ENCODE measurements at regions not wholly inside any gene's neighbourhood (a gene's known extent, or its start where the extent isn't known, plus 50 kb on each side); places are given as distances from the start of the nearest gene placed in this dataset.
"Not testable (repeated sequence)": the region's sequence is repeated elsewhere in the genome, so short reads cannot be mapped to it uniquely, and the experiment has no call there.

- ATAC-seq: no peak
- Histone ChIP-seq H3K9me3 (ENCODE audit: low read length) (no peaks in the 10 kb centered on the region), H3K4me1 (ENCODE audit: insufficient read depth, low read length) (peaks cover 19% of the 10 kb centered on the region), H3K4me3 (replicated peaks in 1 of 3; ENCODE audit: insufficient read depth in 1 of 3, low read depth in 2 of 3, low read length in 3 of 3) (no peak overlapping the region), H3K27me3 (ENCODE audit: control insufficient read depth in 1 of 2, insufficient read depth in 2 of 2, low read length in 2 of 2) (no peaks in the 10 kb centered on the region), H3K27ac (ENCODE audit: extremely low read length, insufficient read depth, low read length) (no peak overlapping the region), H3K4me2 (ENCODE audit: low read depth, low read length) (no peak overlapping the region), H2AFZ (ENCODE audit: low read length) (no peak overlapping the region), H4K20me1 (ENCODE audit: insufficient read depth, low read length) (no peaks in the 10 kb centered on the region), H3K9ac (ENCODE audit: insufficient read depth, low read depth, low read length) (no peak overlapping the region), H3K36me3 (replicated peaks in 1 of 2; ENCODE audit: control insufficient read depth in 1 of 2, insufficient read depth in 2 of 2, low read length in 2 of 2) (no peaks in the 10 kb centered on the region), H3K79me2 (ENCODE audit: insufficient read depth, low read length) (no peaks in the 10 kb centered on the region)
- in situ Hi-C loops (cut with HindIII; ENCODE audit: extremely low pct_ligation_motif_present, low pct_unique_long_range_greater_than_20kb) (no loop called here), intact Hi-C loops (cut with micrococcal nuclease; ENCODE audit: unreplicated experiment) (no loop called here)
- no peak for FAIRE-seq
- no peak for DNase-seq (ENCODE audit: low spot score)
- ChIA-PET POLR2A (no interaction called here), CTCF (ENCODE audit: low intra/inter-chr PET ratio, low total read pairs) (no interaction called here)
- no peak for TF ChIP-seq TBX2 (CRISPR knock-in tag; IDR thresholded peaks at IDR 0.05; ENCODE audit: borderline replicate concordance)
- no peak for TF ChIP-seq MEIS2 (CRISPR knock-in tag; IDR thresholded peaks at IDR 0.05)
- no peak for TF ChIP-seq ZNF724P (CRISPR knock-in tag; IDR thresholded peaks at IDR 0.05; ENCODE audit: borderline replicate concordance)
- no peak for TF ChIP-seq GLI4 (CRISPR knock-in tag; IDR thresholded peaks at IDR 0.05; ENCODE audit: borderline replicate concordance)
- no peak for TF ChIP-seq ZNF7 (CRISPR knock-in tag; IDR thresholded peaks at IDR 0.05)
- no peak for TF ChIP-seq ZNF101 (CRISPR knock-in tag; IDR thresholded peaks at IDR 0.05; ENCODE audit: borderline replicate concordance, low read depth)
- WGBS (ENCODE audit: low lambda C conversion rate): no CpG with 5 or more reads among the region's 10 CpGs
- no TSS peak for BruUV-seq (replicated peaks)
Observed at GRCh38 chr10:64576497-64576896, 1055.3 kb downstream of the REEP3 start.

GRCh38 chr10:64578757-64579156 lies 1057.6 kb downstream of the REEP3 start:
- FAIRE-seq; H4K20me1 ChIP-seq (ENCODE audit: insufficient read depth, low read length); in situ Hi-C loops (cut with HindIII; ENCODE audit: extremely low pct_ligation_motif_present, low pct_unique_long_range_greater_than_20kb); DNase-seq (ENCODE audit: low spot score); H3K4me2 ChIP-seq (ENCODE audit: low read depth, low read length); H3K9ac ChIP-seq (ENCODE audit: insufficient read depth, low read depth, low read length); intact Hi-C loops (cut with micrococcal nuclease; ENCODE audit: unreplicated experiment); H3K9me3 ChIP-seq (ENCODE audit: low read length); BruUV-seq (replicated peaks); POLR2A ChIA-PET; H3K36me3 ChIP-seq (replicated peaks in 1 of 2; ENCODE audit: control insufficient read depth in 1 of 2, insufficient read depth in 2 of 2, low read length in 2 of 2); H2AFZ ChIP-seq (ENCODE audit: low read length); CTCF ChIA-PET (ENCODE audit: low intra/inter-chr PET ratio, low total read pairs); H3K79me2 ChIP-seq (ENCODE audit: insufficient read depth, low read length); H3K4me3 ChIP-seq (replicated peaks in 1 of 3; ENCODE audit: insufficient read depth in 1 of 3, low read depth in 2 of 3, low read length in 3 of 3); H3K27ac ChIP-seq (ENCODE audit: extremely low read length, insufficient read depth, low read length); ATAC-seq; H3K27me3 ChIP-seq (ENCODE audit: control insufficient read depth in 1 of 2, insufficient read depth in 2 of 2, low read length in 2 of 2): not testable (repeated sequence)
- WGBS (ENCODE audit: low lambda C conversion rate): 12% methylated on average over 6 of the region's 6 CpGs
- peaks cover 10% of the 10 kb centered on the region for H3K4me1 ChIP-seq (ENCODE audit: insufficient read depth, low read length)

Measured in HepG2 (cell line).